ENCODE measurements at regions not wholly inside any gene's neighbourhood (a gene's known extent, or its start where the extent isn't known, plus 50 kb on each side); places are given as distances from the start of the nearest gene placed in this dataset.
A peak's percentile ranks its signal among the peaks of the same experiment; 100 is the strongest.
"Not testable (repeated sequence)": the region's sequence is repeated elsewhere in the genome, so short reads cannot be mapped to it uniquely, and the experiment has no call there.

DNA sequence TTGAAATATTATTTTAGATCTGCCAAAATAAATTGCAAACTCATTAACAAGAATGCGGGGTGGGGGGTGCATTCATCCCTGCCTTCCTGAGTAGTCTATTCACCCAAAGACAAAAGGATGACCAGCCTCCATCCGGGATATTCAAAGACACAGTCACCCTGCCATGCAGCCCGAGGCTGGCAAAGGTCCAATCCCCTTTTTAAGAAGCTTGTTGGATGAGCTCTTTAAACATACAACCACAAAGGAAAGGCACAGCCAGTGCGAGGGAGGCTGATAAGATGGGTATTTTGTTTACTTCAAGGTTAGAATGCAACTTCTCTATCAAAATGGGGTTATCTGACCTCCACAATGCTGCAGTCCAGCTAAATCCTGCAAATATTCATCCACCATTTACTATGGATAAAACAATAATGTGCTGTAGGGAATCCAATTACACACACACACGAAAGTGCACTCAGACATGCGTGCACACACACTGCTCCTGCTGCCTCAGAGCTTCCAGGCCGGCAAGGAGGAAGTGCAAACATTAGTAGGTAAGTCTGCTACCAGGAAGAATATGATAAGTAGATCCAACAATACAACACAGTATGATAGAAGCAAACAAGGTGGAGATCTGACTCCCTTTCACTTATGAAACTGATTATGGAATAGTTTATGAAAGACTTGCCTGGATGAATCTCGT lies 133.6 kb downstream of the CCDC74A start:
- not testable (repeated sequence) for H3K27me3 ChIP-seq (ENCODE audit: control insufficient read depth in 4 of 4, insufficient read depth in 4 of 4, low read length in 3 of 4); H3K9ac ChIP-seq (ENCODE audit: low read depth in 1 of 2, low read length in 2 of 2); H3K27ac ChIP-seq (ENCODE audit: low read depth in 1 of 2, low read length in 2 of 2); H3K9me3 ChIP-seq (ENCODE audit: control insufficient read depth in 4 of 4, low read length in 3 of 4); H3K36me3 ChIP-seq (ENCODE audit: control insufficient read depth in 4 of 4, insufficient read depth in 3 of 4, low read depth in 1 of 4, low read length in 3 of 4); H3K4me1 ChIP-seq (ENCODE audit: control insufficient read depth in 4 of 4, insufficient read depth in 4 of 4, low read length in 3 of 4); DNase-seq (ENCODE audit: low spot score); H3K4me3 ChIP-seq (ENCODE audit: low read depth in 1 of 3, low read length in 3 of 3)
- WGBS: 36% methylated on average over 8 of the region's 8 CpGs

DNA sequence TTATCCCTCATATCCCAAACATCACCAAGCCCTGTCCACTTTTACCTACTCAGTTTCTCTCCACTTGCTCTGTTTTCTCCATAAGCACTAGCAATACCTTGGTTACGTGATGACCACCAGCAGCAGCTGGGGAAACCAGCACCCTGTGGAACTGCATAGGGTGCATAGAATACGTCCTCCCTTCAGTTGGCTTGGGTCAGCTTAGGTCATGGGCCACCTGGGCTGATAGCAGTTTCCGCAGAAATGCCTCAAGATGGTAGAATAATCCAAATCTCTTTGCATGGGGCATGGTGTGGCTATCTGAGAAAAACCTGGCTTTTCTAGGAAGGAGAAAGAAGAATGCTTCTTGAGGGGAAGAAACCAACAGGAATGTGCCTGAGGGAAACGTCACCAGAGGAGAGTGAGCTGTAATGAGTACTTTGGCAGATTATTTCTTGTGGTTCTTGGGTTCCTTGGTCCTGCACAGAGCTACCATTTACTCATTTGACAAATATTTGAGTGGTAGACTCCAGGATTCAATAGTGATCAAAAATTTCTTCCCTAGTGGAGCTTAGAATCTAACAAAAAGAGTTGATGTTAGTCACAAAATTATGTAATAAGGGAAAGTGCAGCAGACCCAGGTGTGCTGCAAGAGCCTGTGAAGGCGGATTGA lies 134.3 kb downstream of the CCDC74A start:
- not testable (repeated sequence) for H3K36me3 ChIP-seq (ENCODE audit: control insufficient read depth in 4 of 4, insufficient read depth in 3 of 4, low read depth in 1 of 4, low read length in 3 of 4); H3K4me1 ChIP-seq (ENCODE audit: control insufficient read depth in 4 of 4, insufficient read depth in 4 of 4, low read length in 3 of 4); H3K27me3 ChIP-seq (ENCODE audit: control insufficient read depth in 4 of 4, insufficient read depth in 4 of 4, low read length in 3 of 4); H3K9me3 ChIP-seq (ENCODE audit: control insufficient read depth in 4 of 4, low read length in 3 of 4); H3K27ac ChIP-seq (ENCODE audit: low read depth in 1 of 2, low read length in 2 of 2); H3K4me3 ChIP-seq (ENCODE audit: low read depth in 1 of 3, low read length in 3 of 3); DNase-seq (ENCODE audit: low spot score); H3K9ac ChIP-seq (ENCODE audit: low read depth in 1 of 2, low read length in 2 of 2)
- WGBS: 80% methylated on average over 5 of the region's 5 CpGs

DNA sequence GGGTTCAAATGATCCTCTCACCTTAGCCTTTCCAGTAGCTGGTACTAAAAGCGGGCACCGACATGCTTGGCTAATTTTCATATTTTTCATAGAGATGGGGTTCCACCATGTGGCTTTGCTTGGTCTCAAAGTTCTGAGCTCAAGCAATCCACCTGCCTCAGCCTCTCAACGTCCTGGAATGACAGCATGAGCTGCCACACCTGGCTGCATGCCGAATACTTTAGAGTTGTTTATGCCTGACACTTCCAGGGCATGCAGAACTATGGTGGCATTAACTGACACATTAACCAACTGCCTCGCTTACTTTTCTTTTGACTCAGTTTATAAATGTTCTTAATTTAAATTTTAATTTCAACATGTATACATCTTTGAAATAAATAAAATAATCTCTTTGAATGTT lies 135.8 kb downstream of the CCDC74A start:
- H3K27ac ChIP-seq (ENCODE audit: low read depth in 1 of 2, low read length in 2 of 2); H3K4me1 ChIP-seq (ENCODE audit: control insufficient read depth in 4 of 4, insufficient read depth in 4 of 4, low read length in 3 of 4); H3K9me3 ChIP-seq (ENCODE audit: control insufficient read depth in 4 of 4, low read length in 3 of 4); H3K4me3 ChIP-seq (ENCODE audit: low read depth in 1 of 3, low read length in 3 of 3); H3K27me3 ChIP-seq (ENCODE audit: control insufficient read depth in 4 of 4, insufficient read depth in 4 of 4, low read length in 3 of 4); DNase-seq (ENCODE audit: low spot score); H3K36me3 ChIP-seq (ENCODE audit: control insufficient read depth in 4 of 4, insufficient read depth in 3 of 4, low read depth in 1 of 4, low read length in 3 of 4); H3K9ac ChIP-seq (ENCODE audit: low read depth in 1 of 2, low read length in 2 of 2): not testable (repeated sequence)
- WGBS: 71% methylated on average over 5 of the region's 5 CpGs

DNA sequence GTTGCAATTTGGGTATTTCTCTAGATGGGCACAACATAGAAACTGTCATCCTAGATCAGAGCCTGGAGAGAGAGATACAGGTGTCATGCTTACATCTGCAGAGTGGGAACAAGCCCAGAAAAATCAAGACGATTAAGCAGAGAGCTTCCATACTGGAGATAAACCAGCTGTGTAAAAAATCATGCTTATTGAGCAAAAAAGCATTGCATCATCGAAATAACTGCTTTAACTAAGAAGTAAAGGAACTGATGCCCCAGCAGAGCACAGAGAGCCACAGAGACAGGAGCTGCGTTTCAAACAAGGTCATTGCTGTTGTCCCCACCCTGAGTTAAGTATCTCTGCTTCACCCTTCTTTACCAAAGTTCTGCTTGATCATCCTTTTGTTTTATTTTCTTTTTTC lies 138.0 kb downstream of the CCDC74A start:
- DNase-seq (ENCODE audit: low spot score); H3K4me1 ChIP-seq (ENCODE audit: control insufficient read depth in 4 of 4, insufficient read depth in 4 of 4, low read length in 3 of 4); H3K4me3 ChIP-seq (ENCODE audit: low read depth in 1 of 3, low read length in 3 of 3); H3K27me3 ChIP-seq (ENCODE audit: control insufficient read depth in 4 of 4, insufficient read depth in 4 of 4, low read length in 3 of 4); H3K9me3 ChIP-seq (ENCODE audit: control insufficient read depth in 4 of 4, low read length in 3 of 4); H3K36me3 ChIP-seq (ENCODE audit: control insufficient read depth in 4 of 4, insufficient read depth in 3 of 4, low read depth in 1 of 4, low read length in 3 of 4); H3K27ac ChIP-seq (ENCODE audit: low read depth in 1 of 2, low read length in 2 of 2); H3K9ac ChIP-seq (ENCODE audit: low read depth in 1 of 2, low read length in 2 of 2): not testable (repeated sequence)
- WGBS: 53% methylated on average over 3 of the region's 3 CpGs

DNA sequence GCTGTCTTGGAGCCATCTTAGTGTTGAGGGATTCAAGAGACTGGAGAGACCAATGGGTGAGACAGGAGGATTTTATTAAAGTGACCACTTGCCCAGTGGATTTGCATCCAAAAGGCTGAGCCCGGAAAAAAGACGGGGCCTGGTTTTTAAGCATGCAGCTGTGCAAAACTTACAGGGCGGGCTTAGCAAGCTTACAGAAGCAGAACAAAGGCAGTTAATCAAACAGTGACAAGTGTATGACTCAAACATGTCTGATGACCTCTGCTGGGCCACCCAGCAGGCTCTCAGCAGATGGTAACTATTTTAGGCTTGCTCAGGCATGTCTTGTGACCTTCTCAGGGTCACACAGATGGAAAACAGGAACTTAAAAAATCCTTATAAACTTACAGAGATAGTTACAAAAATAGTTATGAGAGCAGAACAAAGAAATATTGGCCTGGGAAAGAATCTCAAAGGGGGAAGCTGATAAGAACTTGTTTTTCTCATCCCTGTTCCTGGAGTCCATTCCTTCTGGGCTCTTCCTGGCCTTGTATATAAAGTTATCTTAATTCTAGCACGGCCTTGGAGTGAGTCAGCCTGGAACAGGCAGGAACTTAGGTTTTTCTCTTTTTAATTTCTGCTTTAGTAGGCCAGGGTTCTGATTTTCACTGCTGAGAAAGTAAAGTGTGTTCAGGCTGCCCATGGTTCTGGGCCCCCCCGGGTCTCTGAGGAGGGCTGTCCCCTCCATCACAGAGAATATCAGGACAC lies 141.3 kb downstream of the CCDC74A start:
- H3K4me3 ChIP-seq (ENCODE audit: low read depth in 1 of 3, low read length in 3 of 3); H3K9me3 ChIP-seq (ENCODE audit: control insufficient read depth in 4 of 4, low read length in 3 of 4); H3K36me3 ChIP-seq (ENCODE audit: control insufficient read depth in 4 of 4, insufficient read depth in 3 of 4, low read depth in 1 of 4, low read length in 3 of 4); DNase-seq (ENCODE audit: low spot score); H3K27ac ChIP-seq (ENCODE audit: low read depth in 1 of 2, low read length in 2 of 2); H3K27me3 ChIP-seq (ENCODE audit: control insufficient read depth in 4 of 4, insufficient read depth in 4 of 4, low read length in 3 of 4); H3K9ac ChIP-seq (ENCODE audit: low read depth in 1 of 2, low read length in 2 of 2): not testable (repeated sequence)
- peaks cover 6 to 18% (median 15%) of the 10 kb centered on the region in 4 donors for H3K4me1 ChIP-seq (ENCODE audit: control insufficient read depth in 4 of 4, insufficient read depth in 4 of 4, low read length in 3 of 4)
- TF ChIP-seq NR2F2 (IDR thresholded peaks at IDR 0.05): peak; percentile 61
- WGBS: 74% methylated on average over 5 of the region's 5 CpGs

DNA sequence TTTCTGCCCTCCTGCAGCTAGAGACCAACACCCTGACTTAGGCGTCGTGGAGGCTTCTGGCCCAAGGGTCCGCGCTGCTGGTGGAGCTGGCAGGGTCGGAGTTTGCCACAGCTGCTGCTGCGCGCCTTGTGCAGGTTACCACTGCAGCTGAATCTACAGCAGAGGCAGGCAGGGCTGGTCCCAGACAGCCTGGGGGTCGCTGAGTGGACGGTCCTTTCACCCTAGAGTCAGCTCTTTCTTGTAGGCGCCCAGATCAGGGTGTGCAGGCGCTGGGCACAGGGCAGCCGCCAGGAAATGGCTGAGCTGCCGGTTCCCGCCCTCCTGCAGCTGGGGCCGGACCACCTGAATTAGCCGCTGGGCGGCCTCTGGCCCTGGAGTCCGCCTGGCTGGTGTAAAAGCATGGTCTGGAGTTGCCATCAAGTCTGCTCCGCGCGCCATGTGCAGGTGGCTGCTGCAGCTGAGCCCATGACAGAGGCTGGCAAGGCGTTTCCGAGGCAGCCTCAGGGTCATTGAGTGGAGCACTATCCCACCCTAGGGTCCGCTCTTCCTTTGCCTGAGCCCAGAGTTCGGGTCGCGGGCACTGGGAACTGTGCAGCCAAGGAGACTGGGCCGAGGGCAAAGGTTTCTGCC lies 144.3 kb downstream of the CCDC74A start:
- not testable (repeated sequence) for H3K4me3 ChIP-seq (ENCODE audit: low read depth in 1 of 3, low read length in 3 of 3); H3K9ac ChIP-seq (ENCODE audit: low read depth in 1 of 2, low read length in 2 of 2); DNase-seq (ENCODE audit: low spot score); H3K36me3 ChIP-seq (ENCODE audit: control insufficient read depth in 4 of 4, insufficient read depth in 3 of 4, low read depth in 1 of 4, low read length in 3 of 4); H3K27me3 ChIP-seq (ENCODE audit: control insufficient read depth in 4 of 4, insufficient read depth in 4 of 4, low read length in 3 of 4); H3K27ac ChIP-seq (ENCODE audit: low read depth in 1 of 2, low read length in 2 of 2); H3K9me3 ChIP-seq (ENCODE audit: control insufficient read depth in 4 of 4, low read length in 3 of 4)
- 75% methylated on average over 28 of the region's 28 CpGs for WGBS
- H3K4me1 ChIP-seq (ENCODE audit: control insufficient read depth in 4 of 4, insufficient read depth in 4 of 4, low read length in 3 of 4): peaks cover 6 to 23% (median 15%) of the 10 kb centered on the region in 4 donors

Measured in liver (tissue), 7 donors.